HAP-1 (cell line): ENCODE measurements at regions not wholly inside any gene's neighbourhood (a gene's known extent, or its start where the extent isn't known, plus 50 kb on each side); places are given as distances from the start of the nearest gene placed in this dataset.
"Not testable (repeated sequence)": the region's sequence is repeated elsewhere in the genome, so short reads cannot be mapped to it uniquely, and the experiment has no call there.

Experiments
- DNase-seq, 2 experiments: peaks; one replicate each; pipeline ENCODE4 v3.0.0-alpha.2; 2016 to 2020; ENCODE audit warnings: low spot score in 2 of 2
- H3K27me3 ChIP-seq: fragments of 250-450 bp; sonication (Bioruptor Pico); 2 replicates; pipeline ENCODE4 v1.5.1; 2020; ENCODE audit warnings: low read depth, mild to moderate bottlenecking, moderate library complexity
- H3K36me3 ChIP-seq: fragments of 250-450 bp; sonication (Bioruptor Pico); replicated peaks from 2 replicates; pipeline ENCODE4 v1.5.1; 2020; ENCODE audit warnings: mild to moderate bottlenecking
- H3K4me1 ChIP-seq: fragments of 250-450 bp; sonication (Bioruptor Pico); 2 replicates; pipeline ENCODE4 v1.5.1; 2020; ENCODE audit warnings: mild to moderate bottlenecking
- H3K4me3 ChIP-seq: fragments of 250-450 bp; sonication (Bioruptor Pico); 2 replicates; pipeline ENCODE4 v1.5.1; 2020; ENCODE audit warnings: mild to moderate bottlenecking, moderate library complexity
- H3K9me3 ChIP-seq: fragments of 250-450 bp; sonication (Bioruptor Pico); 2 replicates; pipeline ENCODE4 v1.5.1; 2020; ENCODE audit warnings: mild to moderate bottlenecking, moderate library complexity
- in situ Hi-C: fragments of 300-500 bp; cut with MboI; formaldehyde crosslinking; loops from 3 replicates; pipeline ENCODE4 v1.14.3; 2020; ENCODE audit warnings: low sequenced_read_pairs, inconsistent platforms, mixed read lengths

DNA sequence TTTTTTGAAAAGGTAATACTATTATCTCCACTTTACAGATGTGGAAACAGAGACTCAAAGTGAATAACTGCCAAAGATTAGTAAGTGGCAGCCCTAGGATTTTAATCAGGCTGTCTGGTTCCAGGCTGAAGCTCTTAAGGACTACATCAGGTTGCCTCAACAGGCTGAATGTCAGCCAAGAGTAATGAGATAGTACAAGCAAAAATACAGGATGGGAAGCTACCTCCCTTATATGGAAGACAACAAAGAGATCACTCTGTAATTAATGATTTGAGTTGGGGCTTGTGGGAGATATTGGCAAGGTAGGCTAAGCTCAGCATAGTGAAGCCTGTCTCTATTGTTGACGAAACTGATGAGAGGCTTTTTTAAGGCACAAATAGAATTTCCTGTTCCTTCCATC lies 323.1 kb downstream of the KCNJ3 start:
- Histone ChIP-seq H3K4me1 (no peaks in the 10 kb centered on the region; the same call in 1 of the 2 replicates), H3K9me3 (no peaks in the 10 kb centered on the region), H3K4me3 (no peak overlapping the region), H3K27me3 (no peaks in the 10 kb centered on the region), H3K36me3 (no peaks in the 10 kb centered on the region)
- in situ Hi-C loops: no loop called here
- DNase-seq: no peak

GRCh38 chr2:155020246-155020645 lies 321.8 kb downstream of the KCNJ3 start:
- Histone ChIP-seq H3K36me3 (no peaks in the 10 kb centered on the region), H3K4me1 (peaks cover 10% of the 10 kb centered on the region; the same call in 1 of the 2 replicates), H3K9me3 (no peaks in the 10 kb centered on the region), H3K4me3 (no peak overlapping the region), H3K27me3 (no peaks in the 10 kb centered on the region)
- in situ Hi-C loops: no loop called here
- DNase-seq: no peak

- H3K4me1 ChIP-seq: peaks cover 18% of the 10 kb centered on the region
- H3K9me3 ChIP-seq: no peaks in the 10 kb centered on the region
- DNase-seq: no peak
- no peak overlapping the region for H3K4me3 ChIP-seq
- H3K36me3 ChIP-seq: no peaks in the 10 kb centered on the region
- in situ Hi-C loops: no loop called here
- no peaks in the 10 kb centered on the region for H3K27me3 ChIP-seq
Observed at GRCh38 chr2:155010925-155011324, 312.4 kb downstream of the KCNJ3 start.

GRCh38 chr2:154995361-154995760 lies 296.9 kb downstream of the KCNJ3 start:
- in situ Hi-C loops: no loop called here

GRCh38 chr2:154992826-154993225 lies 294.3 kb downstream of the KCNJ3 start:
- no peaks in the 10 kb centered on the region; the same call in 1 of the 2 replicates for H3K4me1 ChIP-seq
- in situ Hi-C loops: no loop called here
- no peaks in the 10 kb centered on the region for H3K9me3 ChIP-seq
- no peak overlapping the region for H3K4me3 ChIP-seq
- DNase-seq: no peak
- no peaks in the 10 kb centered on the region for H3K27me3 ChIP-seq
- H3K36me3 ChIP-seq: no peaks in the 10 kb centered on the region

More at GRCh38 chr2:154995361-154995760, 296.9 kb downstream of the KCNJ3 start:
- no peak for DNase-seq
- Histone ChIP-seq H3K27me3 (no peaks in the 10 kb centered on the region), H3K36me3 (no peaks in the 10 kb centered on the region), H3K4me3 (no peak overlapping the region), H3K9me3 (no peaks in the 10 kb centered on the region), H3K4me1 (no peaks in the 10 kb centered on the region; the same call in 1 of the 2 replicates)

DNA sequence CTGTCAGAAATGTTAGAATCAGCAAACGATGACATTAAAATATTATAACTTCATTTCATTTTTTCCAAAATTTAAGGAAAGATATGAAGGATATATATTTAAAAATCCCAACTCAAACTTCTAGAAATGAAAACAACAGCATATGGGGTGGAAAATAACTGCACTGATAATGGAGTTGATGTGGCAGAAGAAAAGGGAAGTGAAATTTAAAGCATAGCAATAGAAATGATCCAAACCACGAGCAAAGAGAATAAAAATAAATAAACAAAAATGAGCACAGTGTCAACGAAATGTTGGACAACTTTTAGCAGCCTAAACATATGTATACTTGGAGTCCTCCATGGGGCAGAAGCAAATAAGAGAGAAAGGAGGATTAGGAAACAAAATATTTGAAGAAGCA lies 280.2 kb downstream of the KCNJ3 start:
- in situ Hi-C loops: no loop called here
- DNase-seq: no peak
- Histone ChIP-seq H3K4me1 (no peaks in the 10 kb centered on the region; the same call in 1 of the 2 replicates), H3K9me3 (no peaks in the 10 kb centered on the region), H3K36me3 (no peaks in the 10 kb centered on the region), H3K27me3 (no peaks in the 10 kb centered on the region), H3K4me3 (no peak overlapping the region)

DNA sequence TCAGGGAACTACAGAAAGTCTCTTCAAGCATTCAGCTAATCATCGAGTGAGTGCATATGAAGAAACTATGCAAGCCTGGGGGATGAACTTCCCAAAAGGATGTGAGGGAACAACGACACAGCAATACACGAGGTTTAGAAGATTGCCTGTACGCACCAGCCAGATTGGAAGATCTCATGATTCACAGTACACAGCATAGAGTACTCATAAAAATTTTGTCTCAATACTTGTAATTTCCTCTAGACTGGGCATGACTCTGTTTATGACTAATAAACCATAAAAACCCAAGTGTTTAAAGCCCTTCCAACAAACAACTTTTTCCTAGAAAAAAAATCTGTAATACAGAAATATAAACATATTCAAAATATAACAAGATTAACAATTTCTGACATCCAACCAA lies 279.7 kb downstream of the KCNJ3 start:
- no peaks in the 10 kb centered on the region for H3K36me3 ChIP-seq
- H3K9me3 ChIP-seq: no peaks in the 10 kb centered on the region
- H3K27me3 ChIP-seq: no peaks in the 10 kb centered on the region
- DNase-seq: no peak
- in situ Hi-C loops: no loop called here
- H3K4me1 ChIP-seq: no peaks in the 10 kb centered on the region; the same call in 1 of the 2 replicates
- no peak overlapping the region for H3K4me3 ChIP-seq

DNA sequence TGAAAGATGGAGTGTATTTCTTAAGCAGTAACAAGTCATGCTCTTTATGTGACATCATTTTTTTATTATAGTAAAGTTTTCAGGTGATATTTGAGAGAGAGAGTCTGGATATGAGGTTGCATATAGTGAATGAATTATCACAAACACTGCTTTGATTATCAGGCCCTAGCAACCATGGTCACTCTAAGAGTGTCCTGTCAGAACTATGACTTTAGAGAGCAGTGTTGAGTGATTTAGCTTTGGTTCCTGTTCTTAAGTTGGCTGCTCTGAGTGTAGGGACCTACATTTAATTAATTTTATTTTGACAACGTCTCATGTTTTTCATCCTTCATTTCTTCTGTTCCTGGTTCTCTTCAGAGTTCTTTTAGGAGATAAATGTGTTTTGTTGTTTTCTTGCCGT lies 275.5 kb downstream of the KCNJ3 start:
- Histone ChIP-seq H3K27me3 (no peaks in the 10 kb centered on the region), H3K4me3 (no peak overlapping the region), H3K4me1 (no peaks in the 10 kb centered on the region; the same call in 1 of the 2 replicates), H3K36me3 (no peaks in the 10 kb centered on the region), H3K9me3 (no peaks in the 10 kb centered on the region)
- in situ Hi-C loops: no loop called here
- no peak for DNase-seq

DNA sequence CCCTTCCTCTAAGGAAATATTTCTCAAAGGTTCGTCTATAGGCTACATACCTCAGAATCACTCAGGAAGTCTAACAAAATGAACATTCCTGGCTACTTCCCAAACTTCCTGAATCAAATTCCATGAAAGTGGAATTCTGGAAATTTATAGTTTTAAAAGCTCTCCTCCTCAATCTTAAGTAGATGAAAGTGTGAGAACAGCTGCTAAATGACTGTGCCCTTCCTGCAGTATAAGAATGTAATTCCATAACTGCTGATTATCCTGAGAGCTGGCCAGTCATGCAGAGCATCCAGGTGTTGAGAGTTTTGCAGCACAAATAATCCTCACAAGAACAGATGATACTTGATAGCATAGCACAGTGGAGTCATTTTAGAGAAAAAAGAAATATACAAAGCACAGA lies 265.0 kb downstream of the KCNJ3 start:
- DNase-seq: no peak

DNA sequence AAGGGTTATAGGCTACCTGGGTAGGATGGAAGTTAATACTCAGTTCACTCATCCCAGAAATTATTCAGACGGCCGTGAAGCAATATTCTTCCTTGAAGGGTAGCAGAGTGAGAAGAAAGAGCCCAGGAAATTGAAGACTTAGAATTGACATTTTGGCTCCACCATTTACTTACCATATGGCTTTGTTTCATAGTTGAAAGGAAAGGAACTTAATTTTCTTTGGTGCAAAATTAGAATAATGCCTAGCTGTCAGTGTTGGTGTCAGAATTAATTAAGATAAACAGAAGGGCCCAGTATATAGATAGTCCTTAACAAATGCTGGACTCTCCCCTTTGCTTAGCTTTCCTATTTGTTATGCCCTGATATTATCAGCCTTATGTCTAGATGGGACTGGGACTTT lies 263.2 kb downstream of the KCNJ3 start:
- no peaks in the 10 kb centered on the region for H3K36me3 ChIP-seq
- H3K4me3 ChIP-seq: no peak overlapping the region
- in situ Hi-C loops: no loop called here
- H3K4me1 ChIP-seq: 0 out of 2 replicates have a peak, but pooled peaks cover 3% of the 10 kb centered on the region
- H3K27me3 ChIP-seq: no peaks in the 10 kb centered on the region
- no peaks in the 10 kb centered on the region for H3K9me3 ChIP-seq
- DNase-seq: no peak

More for the DNA sequence above, 265.0 kb downstream of the KCNJ3 start:
- Histone ChIP-seq H3K4me1 (0 out of 2 replicates have a peak, but pooled peaks cover 3% of the 10 kb centered on the region), H3K27me3 (no peaks in the 10 kb centered on the region), H3K4me3 (no peak overlapping the region), H3K9me3 (no peaks in the 10 kb centered on the region), H3K36me3 (no peaks in the 10 kb centered on the region)
- in situ Hi-C loops: no loop called here

- Histone ChIP-seq H3K4me3 (no peak overlapping the region), H3K9me3 (no peaks in the 10 kb centered on the region), H3K4me1 (0 out of 2 replicates have a peak, but pooled peaks cover 3% of the 10 kb centered on the region), H3K27me3 (no peaks in the 10 kb centered on the region), H3K36me3 (no peaks in the 10 kb centered on the region)
- DNase-seq: no peak
- in situ Hi-C loops: no loop called here
Observed at GRCh38 chr2:154960802-154961583, 262.5 kb downstream of the KCNJ3 start.

DNA sequence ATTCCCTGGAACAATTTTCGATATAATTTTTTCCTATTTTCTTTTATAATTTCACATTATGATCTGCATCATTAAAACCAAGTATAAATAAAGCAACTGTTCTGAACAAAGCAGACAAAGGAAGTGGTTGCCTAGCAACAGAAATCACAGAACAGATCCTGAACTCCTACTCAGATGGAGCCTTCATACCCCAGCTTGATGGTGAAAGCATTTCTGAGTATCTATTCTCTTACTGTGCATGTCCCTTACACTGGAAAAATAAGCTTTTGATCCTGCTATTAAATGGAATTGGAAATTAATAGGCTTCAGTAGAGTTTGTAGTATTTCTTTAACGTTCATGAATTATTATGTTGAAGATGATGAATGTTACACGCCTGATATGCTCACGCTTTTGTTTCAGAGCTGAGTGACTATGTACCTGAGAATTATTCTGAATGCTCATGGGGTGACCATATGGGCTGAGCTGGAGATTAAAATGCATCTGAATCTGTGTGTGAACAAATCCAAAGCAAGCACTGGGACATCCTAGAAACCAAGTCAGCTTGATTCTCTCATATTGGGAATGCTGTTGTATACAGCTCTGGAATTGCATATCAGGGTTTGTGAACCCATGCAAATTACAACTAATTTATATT lies 254.0 kb downstream of the KCNJ3 start:
- in situ Hi-C loops: no loop called here
- Histone ChIP-seq H3K4me3 (no peak overlapping the region), H3K9me3 (no peaks in the 10 kb centered on the region), H3K36me3 (no peaks in the 10 kb centered on the region), H3K4me1 (no peaks in the 10 kb centered on the region), H3K27me3 (no peaks in the 10 kb centered on the region)
- DNase-seq: peak; percentile 45 to 49

GRCh38 chr2:154947416-154947815 lies 248.9 kb downstream of the KCNJ3 start:
- H3K4me3 ChIP-seq, H3K9me3 ChIP-seq, H3K27me3 ChIP-seq, in situ Hi-C loops, H3K36me3 ChIP-seq, DNase-seq: not testable (repeated sequence)
- peaks cover 15% of the 10 kb centered on the region for H3K4me1 ChIP-seq

DNA sequence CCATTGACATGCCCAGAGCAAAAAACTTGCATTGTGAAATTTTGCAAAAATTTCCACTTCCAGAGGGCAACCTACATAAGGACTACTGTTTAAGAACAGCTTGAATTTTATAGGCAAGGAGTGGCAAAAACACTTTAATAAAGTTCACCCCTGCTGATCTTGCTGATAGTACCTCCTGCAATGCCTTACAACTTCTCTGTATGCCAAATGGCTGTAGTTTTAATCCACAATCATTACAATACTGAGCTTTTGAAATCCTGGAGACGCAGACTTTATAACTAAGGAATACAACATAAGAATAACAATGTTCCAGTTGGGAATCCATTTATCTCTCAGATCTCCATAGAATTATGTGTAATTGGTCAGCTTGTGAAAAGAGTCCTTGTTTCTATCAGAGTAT lies 247.5 kb downstream of the KCNJ3 start:
- in situ Hi-C loops: no loop called here
- DNase-seq: peak; percentile 16 to 87
- H3K9me3 ChIP-seq: no peaks in the 10 kb centered on the region

More for the DNA sequence above, 247.5 kb downstream of the KCNJ3 start:
- Histone ChIP-seq H3K4me3 (no peak overlapping the region), H3K36me3 (no peaks in the 10 kb centered on the region), H3K4me1 (peaks cover 15% of the 10 kb centered on the region), H3K27me3 (no peaks in the 10 kb centered on the region)
